CD8-positive, alpha-beta memory T cell (primary cell): ENCODE measurements at regions not wholly inside any gene's neighbourhood (a gene's known extent, or its start where the extent isn't known, plus 50 kb on each side); places are given as distances from the start of the nearest gene placed in this dataset.

Source experiments
- CTCF ChIA-PET: fragments of 350-600 bp; sonication (Branson Sonifier 250); formaldehyde crosslinking; loops from one replicate; lab custom pipeline; 2021; ENCODE audit warnings: antibody characterized with exemption; lab: Charles Lee
- POLR2A ChIA-PET: fragments of 350-600 bp; sonication (Branson Sonifier 250); formaldehyde crosslinking; loops from one replicate; lab custom pipeline; 2021; ENCODE audit warnings: antibody characterized with exemption; lab: Charles Lee
- DNase-seq, 5 donors: peaks; one replicate each; pipeline versions ENCODE4 v3.0.0 to v3.0.0-alpha.2; 2020 to 2022; ENCODE audit warnings: mixed read lengths in 1 of 5
- H3K27ac ChIP-seq: one replicate; pipeline ENCODE4 v1.7.0; 2013; ENCODE audit warnings: low read depth, mild to moderate bottlenecking, low read length, moderate library complexity
- H3K27me3 ChIP-seq: 2 replicates; pipeline ENCODE4 v1.7.0; 2013; ENCODE audit warnings: low read length, mild to moderate bottlenecking; ENCODE audit not compliant: insufficient read depth, poor library complexity, severe bottlenecking
- H3K36me3 ChIP-seq: 2 replicates; pipeline ENCODE4 v1.7.0; 2013; ENCODE audit warnings: mild to moderate bottlenecking, low read length, moderate library complexity; ENCODE audit not compliant: insufficient read depth
- H3K4me1 ChIP-seq: 2 replicates; pipeline ENCODE4 v1.7.0; 2013; ENCODE audit warnings: mild to moderate bottlenecking, low read length, moderate library complexity; ENCODE audit not compliant: insufficient read depth
- H3K4me3 ChIP-seq: 2 replicates; pipeline ENCODE4 v1.7.0; 2013; ENCODE audit warnings: mild to moderate bottlenecking, low read length
- H3K9me3 ChIP-seq: 2 replicates; pipeline ENCODE4 v1.7.0; 2013; ENCODE audit warnings: mild to moderate bottlenecking, low read length
- H3K27ac Mint-ChIP-seq, 8 donors: one replicate each; pipeline ENCODE4 v1.8.0; 2020 to 2021; ENCODE audit warnings: mixed read lengths in 8 of 8, mild to moderate bottlenecking in 6 of 8, inconsistent platforms in 3 of 8, moderate library complexity in 3 of 8
- H3K27me3 Mint-ChIP-seq, 2 donors: one replicate each; pipeline ENCODE4 v1.8.0; 2020 to 2021; ENCODE audit warnings: mixed read lengths in 2 of 2, mild to moderate bottlenecking in 1 of 2, moderate library complexity in 1 of 2
- H3K36me3 Mint-ChIP-seq, 3 donors: one replicate each; pipeline ENCODE4 v1.8.0; 2020 to 2021; ENCODE audit warnings: mixed read lengths in 3 of 3, inconsistent platforms in 1 of 3, mild to moderate bottlenecking in 1 of 3
- H3K4me1 Mint-ChIP-seq, 3 donors: one replicate each; pipeline ENCODE4 v1.8.0; 2020 to 2021; ENCODE audit warnings: mixed read lengths in 3 of 3, inconsistent platforms in 1 of 3, mild to moderate bottlenecking in 1 of 3
- H3K4me3 Mint-ChIP-seq, 7 donors: one replicate each; pipeline ENCODE4 v1.8.0; 2020 to 2021; ENCODE audit warnings: mixed read lengths in 7 of 7, mild to moderate bottlenecking in 6 of 7, moderate library complexity in 4 of 7, inconsistent platforms in 2 of 7
- H3K9me3 Mint-ChIP-seq, 5 donors: one replicate each; pipeline ENCODE4 v1.8.0; 2020 to 2022; ENCODE audit warnings: mixed read lengths in 5 of 5, mild to moderate bottlenecking in 3 of 5, moderate library complexity in 2 of 5, inconsistent platforms in 1 of 5

DNA sequence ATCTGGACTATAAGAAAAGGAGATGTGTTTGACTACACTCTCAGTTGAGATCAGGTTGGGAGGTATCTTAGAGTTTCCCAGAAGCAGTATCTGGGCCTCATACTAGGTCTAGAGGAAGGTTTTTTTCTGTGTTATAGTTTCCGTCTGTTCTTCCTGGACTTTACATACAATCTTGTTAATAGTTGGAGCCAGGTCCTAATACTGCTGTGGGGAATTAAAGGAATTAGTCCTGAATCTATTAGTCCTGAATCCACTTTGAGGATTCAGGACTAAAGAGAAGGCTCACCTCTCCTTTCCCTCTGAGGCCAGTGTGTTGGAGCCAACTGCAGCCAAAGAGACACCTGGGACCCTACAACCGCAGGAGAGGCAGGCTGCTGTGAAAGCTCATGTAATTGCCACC, 445.7 kb upstream of the CLINT1 start:
- no peaks in the 10 kb centered on the region for H3K9me3 ChIP-seq
- no peak overlapping the region for H3K4me3 Mint-ChIP-seq
- H3K4me3 ChIP-seq, result no peak overlapping the region
- no peak overlapping the region for H3K27ac ChIP-seq
- no peaks in the 10 kb centered on the region for H3K9me3 Mint-ChIP-seq
- H3K36me3 Mint-ChIP-seq, result no peaks in the 10 kb centered on the region
- no peaks in the 10 kb centered on the region for H3K36me3 ChIP-seq
- no peaks in the 10 kb centered on the region for H3K27me3 ChIP-seq
- H3K27me3 Mint-ChIP-seq, result peaks cover 0 to 3% of the 10 kb centered on the region in 2 donors
- no peaks in the 10 kb centered on the region for H3K4me1 Mint-ChIP-seq
- ChIA-PET CTCF (no interaction called here), POLR2A (no interaction called here)
- no peaks in the 10 kb centered on the region for H3K4me1 ChIP-seq
- DNase-seq, result no peak
- H3K27ac Mint-ChIP-seq, result no peak overlapping the region

DNA sequence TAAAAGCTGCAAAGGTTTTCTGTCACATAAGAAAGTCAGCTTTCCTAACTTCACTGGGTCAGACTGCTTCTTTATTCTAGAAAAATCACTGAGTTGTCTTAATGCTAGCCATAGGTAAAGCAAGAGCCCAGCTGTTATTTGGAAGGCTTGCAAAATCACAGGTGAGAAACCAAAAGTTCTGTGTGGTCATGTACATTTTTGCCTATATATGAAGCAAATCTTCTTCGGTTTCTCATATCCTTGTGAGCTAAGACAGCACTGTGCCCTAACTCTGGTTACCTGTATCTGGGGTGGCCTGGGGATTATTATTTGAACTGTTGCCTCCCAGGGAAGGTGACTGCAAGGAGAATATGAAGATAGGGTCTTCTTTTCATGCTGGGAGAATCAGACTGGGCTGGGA, 444.9 kb upstream of the CLINT1 start:
- Histone ChIP-seq H3K36me3 (no peaks in the 10 kb centered on the region), H3K9me3 (no peaks in the 10 kb centered on the region), H3K4me1 (no peaks in the 10 kb centered on the region), H3K4me3 (no peak overlapping the region), H3K27ac (no peak overlapping the region), H3K27me3 (no peaks in the 10 kb centered on the region)
- POLR2A ChIA-PET, result no interaction called here
- Mint-ChIP-seq H3K4me1 (no peaks in the 10 kb centered on the region), H3K27ac (no peak overlapping the region), H3K4me3 (no peak overlapping the region), H3K9me3 (no peaks in the 10 kb centered on the region), H3K36me3 (no peaks in the 10 kb centered on the region), H3K27me3 (peaks cover 0 to 3% of the 10 kb centered on the region in 2 donors)
- DNase-seq, result no peak
- CTCF ChIA-PET, result no interaction called here

DNA sequence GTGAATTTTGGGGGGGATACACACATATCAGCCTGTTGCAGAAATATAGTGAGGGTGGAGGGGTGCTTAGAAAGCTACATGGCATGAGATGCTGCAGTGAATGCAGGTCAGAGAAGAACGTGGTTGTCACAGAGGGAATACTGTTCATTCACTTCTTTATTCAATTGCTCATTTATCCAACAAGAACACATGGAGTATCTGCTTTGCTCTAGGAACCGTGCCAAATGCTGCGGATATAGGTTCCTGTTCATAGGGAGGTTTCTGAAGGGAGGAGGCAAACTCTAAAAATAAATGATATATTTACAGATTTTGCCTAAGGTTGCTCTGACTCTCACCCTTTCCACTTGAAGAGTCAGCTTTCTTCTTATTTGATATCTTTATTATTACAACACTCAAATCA, 444.3 kb upstream of the CLINT1 start:
- Histone ChIP-seq H3K9me3 (no peaks in the 10 kb centered on the region), H3K27me3 (no peaks in the 10 kb centered on the region), H3K4me3 (no peak overlapping the region), H3K36me3 (no peaks in the 10 kb centered on the region), H3K4me1 (no peaks in the 10 kb centered on the region), H3K27ac (no peak overlapping the region)
- Mint-ChIP-seq H3K4me1 (no peaks in the 10 kb centered on the region), H3K4me3 (no peak overlapping the region), H3K9me3 (no peaks in the 10 kb centered on the region), H3K27me3 (peaks cover 0 to 3% of the 10 kb centered on the region in 2 donors), H3K27ac (no peak overlapping the region), H3K36me3 (no peaks in the 10 kb centered on the region)
- no peak for DNase-seq
- CTCF ChIA-PET, result no interaction called here
- POLR2A ChIA-PET, result no interaction called here

DNA sequence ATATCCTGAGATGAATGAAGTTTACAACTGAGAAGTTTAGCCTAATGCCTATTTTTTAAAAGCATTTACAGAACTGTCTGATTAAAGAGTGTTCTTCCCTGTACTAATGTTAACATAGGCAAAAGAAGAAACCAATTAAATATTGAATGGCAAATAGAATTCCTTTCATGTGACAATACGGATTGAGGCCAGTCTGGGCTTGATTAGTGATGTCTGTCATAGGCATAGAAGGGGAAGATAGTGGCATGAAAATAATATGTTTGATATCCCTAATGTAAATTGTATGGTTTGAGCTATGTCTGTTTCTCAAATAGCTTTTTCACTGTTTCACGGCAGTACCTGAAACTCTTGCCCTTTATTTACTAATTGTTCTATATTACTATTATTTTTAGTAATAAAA, 443.1 kb upstream of the CLINT1 start:
- H3K4me1 ChIP-seq, result no peaks in the 10 kb centered on the region
- peaks cover 0 to 4% (median 1%) of the 10 kb centered on the region in 5 donors for H3K9me3 Mint-ChIP-seq
- no peaks in the 10 kb centered on the region for H3K4me1 Mint-ChIP-seq
- peaks cover 0 to under 1% (median 0%) of the 10 kb centered on the region in 3 donors for H3K36me3 Mint-ChIP-seq
- DNase-seq, result no peak
- H3K27me3 ChIP-seq, result no peaks in the 10 kb centered on the region
- H3K27ac ChIP-seq, result no peak overlapping the region
- no peaks in the 10 kb centered on the region for H3K9me3 ChIP-seq
- H3K4me3 ChIP-seq, result no peak overlapping the region
- ChIA-PET POLR2A (no interaction called here), CTCF (no interaction called here)
- no peak overlapping the region for H3K4me3 Mint-ChIP-seq
- H3K27ac Mint-ChIP-seq, result no peak overlapping the region
- peaks cover 0 to under 1% of the 10 kb centered on the region in 2 donors for H3K27me3 Mint-ChIP-seq
- H3K36me3 ChIP-seq, result no peaks in the 10 kb centered on the region

DNA sequence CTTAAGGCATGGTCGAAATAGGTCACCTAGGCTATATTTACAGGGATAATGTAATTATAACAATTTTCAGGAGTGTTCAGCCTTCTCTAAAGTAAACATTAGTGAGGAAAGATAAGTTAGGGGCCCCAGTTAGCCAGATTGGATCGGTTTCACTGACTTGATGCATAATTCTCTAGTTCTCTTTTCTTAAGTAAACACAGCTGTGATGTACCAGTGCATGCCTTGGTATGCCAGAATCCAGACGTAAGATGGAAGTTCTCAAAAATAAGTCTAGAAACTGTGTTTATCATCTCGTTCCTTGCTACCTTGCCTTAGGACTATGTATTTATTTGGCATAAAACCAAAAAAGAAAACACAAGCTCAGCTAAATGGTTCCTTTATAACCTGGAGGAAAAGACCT, 442.2 kb upstream of the CLINT1 start:
- H3K9me3 Mint-ChIP-seq, result peaks cover 0 to 7% (median 2%) of the 10 kb centered on the region in 5 donors
- POLR2A ChIA-PET, result no interaction called here
- no peaks in the 10 kb centered on the region for H3K4me1 Mint-ChIP-seq
- Histone ChIP-seq H3K27ac (no peak overlapping the region), H3K9me3 (no peaks in the 10 kb centered on the region), H3K27me3 (no peaks in the 10 kb centered on the region), H3K4me3 (no peak overlapping the region), H3K4me1 (no peaks in the 10 kb centered on the region), H3K36me3 (no peaks in the 10 kb centered on the region)
- no peaks in the 10 kb centered on the region for H3K27me3 Mint-ChIP-seq
- CTCF ChIA-PET, result no interaction called here
- DNase-seq, result no peak
- no peak overlapping the region for H3K27ac Mint-ChIP-seq
- H3K4me3 Mint-ChIP-seq, result no peak overlapping the region
- peaks cover 0 to 1% (median 0%) of the 10 kb centered on the region in 3 donors for H3K36me3 Mint-ChIP-seq

DNA sequence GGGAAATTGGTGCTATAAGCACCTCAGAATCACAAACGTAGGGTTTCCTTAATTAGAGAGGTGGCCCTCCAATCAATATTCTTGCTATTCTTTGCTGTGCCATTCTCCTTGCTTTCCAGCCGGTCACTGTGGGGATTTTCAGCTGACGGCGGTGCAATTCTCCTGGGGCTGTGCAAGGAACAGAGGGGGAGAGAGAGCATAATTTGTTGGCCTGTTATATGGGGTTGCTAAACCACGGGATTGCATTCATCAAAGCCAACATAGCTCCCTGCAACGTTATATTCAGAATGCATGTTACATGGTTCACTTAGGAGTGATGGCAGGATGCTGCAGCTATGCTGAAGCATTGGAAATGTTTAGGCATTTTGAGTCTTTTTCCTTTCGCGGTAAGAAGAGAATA, 441.3 kb upstream of the CLINT1 start:
- CTCF ChIA-PET, result no interaction called here
- H3K27ac Mint-ChIP-seq, result no peak overlapping the region
- H3K27me3 ChIP-seq, result no peaks in the 10 kb centered on the region
- peaks cover 0 to 7% (median 2%) of the 10 kb centered on the region in 5 donors for H3K9me3 Mint-ChIP-seq
- H3K36me3 Mint-ChIP-seq, result peaks cover 0 to 1% (median 0%) of the 10 kb centered on the region in 3 donors
- H3K36me3 ChIP-seq, result no peaks in the 10 kb centered on the region
- H3K9me3 ChIP-seq, result no peaks in the 10 kb centered on the region
- H3K27me3 Mint-ChIP-seq, result no peaks in the 10 kb centered on the region
- H3K4me3 Mint-ChIP-seq, result no peak overlapping the region
- no peak for DNase-seq
- no peak overlapping the region for H3K27ac ChIP-seq
- POLR2A ChIA-PET, result no interaction called here
- no peaks in the 10 kb centered on the region for H3K4me1 ChIP-seq
- no peak overlapping the region for H3K4me3 ChIP-seq
- H3K4me1 Mint-ChIP-seq, result no peaks in the 10 kb centered on the region

DNA sequence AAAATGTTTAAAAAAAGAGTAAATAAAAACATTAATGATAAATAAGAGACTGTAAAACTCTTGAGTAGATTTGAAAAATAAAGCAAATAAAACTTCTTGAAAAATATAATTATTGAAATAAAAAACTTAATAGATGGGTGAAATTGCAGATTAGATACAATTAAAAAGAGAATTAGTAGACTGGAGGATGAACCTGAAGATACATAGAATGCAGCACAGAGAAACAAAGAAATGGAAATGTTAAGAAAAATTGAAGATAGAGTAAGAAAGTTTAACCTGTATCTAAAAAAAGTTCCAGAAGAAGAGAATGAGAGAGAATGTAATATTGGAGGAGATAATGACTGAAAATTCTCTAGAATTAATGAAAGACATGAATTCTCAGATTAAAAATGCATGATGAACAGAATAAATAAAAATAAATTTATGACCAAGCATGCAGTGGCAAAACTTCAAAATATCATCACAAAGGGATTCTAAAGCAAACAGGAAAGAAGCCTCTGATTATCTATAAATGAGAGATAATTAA, 438.1 kb upstream of the CLINT1 start:
- peaks cover 0 to 1% (median 0%) of the 10 kb centered on the region in 3 donors for H3K36me3 Mint-ChIP-seq
- ChIA-PET POLR2A (no interaction called here), CTCF (no interaction called here)
- Histone ChIP-seq H3K4me1 (no peaks in the 10 kb centered on the region), H3K27ac (no peak overlapping the region), H3K27me3 (no peaks in the 10 kb centered on the region), H3K36me3 (no peaks in the 10 kb centered on the region), H3K9me3 (no peaks in the 10 kb centered on the region), H3K4me3 (no peak overlapping the region)
- DNase-seq, result no peak
- peaks cover 0 to 2% of the 10 kb centered on the region in 2 donors for H3K27me3 Mint-ChIP-seq
- no peaks in the 10 kb centered on the region for H3K4me1 Mint-ChIP-seq
- H3K9me3 Mint-ChIP-seq, result peaks cover 0 to 7% (median 2%) of the 10 kb centered on the region in 5 donors
- H3K4me3 Mint-ChIP-seq, result no peak overlapping the region
- no peak overlapping the region for H3K27ac Mint-ChIP-seq

DNA sequence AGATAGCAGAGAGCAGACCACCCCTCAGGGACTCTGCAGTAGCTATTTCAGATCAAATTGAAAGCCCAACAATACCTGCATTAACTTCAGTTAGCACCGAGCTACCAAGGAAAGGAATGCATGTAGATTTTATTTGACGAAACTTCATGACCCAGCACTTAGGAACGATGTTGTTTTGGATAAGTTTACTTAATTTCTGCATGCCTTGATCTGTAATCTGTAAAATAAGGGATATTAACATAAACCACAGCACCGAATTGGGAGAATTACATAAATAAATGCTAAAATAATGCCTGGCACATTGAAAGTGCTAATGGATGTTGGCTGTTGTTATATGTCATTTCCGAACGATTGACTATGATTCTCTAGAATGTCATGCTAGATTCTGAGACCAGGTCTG, 435.8 kb upstream of the CLINT1 start:
- no peaks in the 10 kb centered on the region for H3K4me1 ChIP-seq
- no peak for DNase-seq
- H3K9me3 Mint-ChIP-seq, result peaks cover 0 to 7% (median 2%) of the 10 kb centered on the region in 5 donors
- CTCF ChIA-PET, result no interaction called here
- H3K27me3 ChIP-seq, result no peaks in the 10 kb centered on the region
- no peaks in the 10 kb centered on the region for H3K4me1 Mint-ChIP-seq
- H3K36me3 ChIP-seq, result no peaks in the 10 kb centered on the region
- H3K4me3 Mint-ChIP-seq, result no peak overlapping the region
- H3K27ac ChIP-seq, result no peak overlapping the region
- H3K9me3 ChIP-seq, result no peaks in the 10 kb centered on the region
- H3K36me3 Mint-ChIP-seq, result peaks cover 0 to 1% (median 0%) of the 10 kb centered on the region in 3 donors
- peaks cover 0 to 2% of the 10 kb centered on the region in 2 donors for H3K27me3 Mint-ChIP-seq
- POLR2A ChIA-PET, result no interaction called here
- H3K27ac Mint-ChIP-seq, result no peak overlapping the region
- H3K4me3 ChIP-seq, result no peak overlapping the region
